Psoas muscle (tissue), 7 donors: ENCODE measurements at regions not wholly inside any gene's neighbourhood (a gene's known extent, or its start where the extent isn't known, plus 50 kb on each side); places are given as distances from the start of the nearest gene placed in this dataset.

Experiments
- ATAC-seq, 4 donors: fragments of 200-7000 bp; cut with Tn5 transposase; one replicate each; pipeline ENCODE4 v1.9.1; 2020; ENCODE audit warnings: moderate library complexity in 3 of 4, mild to moderate bottlenecking in 2 of 4
- DNase-seq, 2 donors: peaks; one replicate each; pipeline ENCODE4 v3.0.0-alpha.2; 2020
- H3K27ac ChIP-seq: fragments of 200-600 bp; one replicate; pipeline ENCODE4 v1.8.0; 2022
- H3K27me3 ChIP-seq, 3 donors: fragments of 200-600 bp in 1 of 3; one replicate each; pipeline versions ENCODE4 v1.6.1 to v1.8.0; 2013 to 2022; ENCODE audit warnings: low read length in 2 of 3, mild to moderate bottlenecking in 2 of 3, moderate library complexity in 1 of 3; ENCODE audit not compliant: insufficient read depth in 3 of 3
- H3K36me3 ChIP-seq, 2 donors: fragments of 200-600 bp in 1 of 2; one replicate each; pipeline versions ENCODE4 v1.6.1 to v1.8.0; 2013 to 2022; ENCODE audit warnings: low read depth in 1 of 2, mild to moderate bottlenecking in 1 of 2, moderate library complexity in 1 of 2; ENCODE audit not compliant: insufficient read depth in 1 of 2
- H3K4me1 ChIP-seq: fragments of 200-600 bp; one replicate; pipeline ENCODE4 v1.8.0; 2022
- H3K4me3 ChIP-seq: fragments of 200-600 bp; one replicate; pipeline ENCODE4 v1.8.0; 2022; ENCODE audit warnings: mild to moderate bottlenecking
- H3K9me3 ChIP-seq: fragments of 200-600 bp; one replicate; pipeline ENCODE4 v1.8.0; 2022
- CTCF ChIP-seq: fragments of 200-600 bp; IDR thresholded peaks from one replicate; pipeline ENCODE4 v1.8.0; 2022; ENCODE audit warnings: antibody characterized with exemption
- WGBS, 3 donors: extraction: QIAGEN DNeasy Blood & Tissue Kit; methylation state at CpG; one replicate each; pipeline versions ENCODE4 v1.1.6 to v1.1.7; 2013; 5-methylcytosine and 5-hydroxymethylcytosine counted together
- intact Hi-C, 2 donors: fragments of 100-400 bp; cut with DNase I; formaldehyde crosslinking; loops; one replicate each; pipeline versions ENCODE4 v1.11.0 to v1.14.2; 2022
- donor health status: healthy with polysubstance abuse.
- donor health status: DM: no; HTN: no; CAD: no; lungs with moderate emphysema.
- donor health status: Bipolar disorder and iron deficiency.
- donor health status: healthy.
- donor health status: DM: yes; HTN: yes; CAD: no.
- donor health status: DM: no; HTN: no; CAD: no.
- donor health status: DM: yes; HTN: yes; CAD: no.

- no peak for TF ChIP-seq CTCF
- H3K9me3 ChIP-seq = no peaks in the 10 kb centered on the region
- H3K4me3 ChIP-seq = peak overlapping the region; percentile 48
- WGBS, 3 donors = 69 to 80% (median 72%) methylated on average over 9 of the region's 9 CpGs
- intact Hi-C loops = no loop called here
- DNase-seq = no peak
- H3K27me3 ChIP-seq = no peaks in the 10 kb centered on the region
- no peaks in the 10 kb centered on the region for H3K36me3 ChIP-seq
- peaks cover 6% of the 10 kb centered on the region for H3K4me1 ChIP-seq
- peak in 1 of 4 donors; percentile 36 for ATAC-seq
- H3K27ac ChIP-seq = peak overlapping the region; percentile 51
Observed at GRCh38 chr10:4051641-4052151, 266.7 kb upstream of the KLF6 start.

- H3K4me1 ChIP-seq = peaks cover 6% of the 10 kb centered on the region
- H3K36me3 ChIP-seq = no peaks in the 10 kb centered on the region
- H3K4me3 ChIP-seq = peak overlapping the region; percentile 48
- peak overlapping the region; percentile 51 for H3K27ac ChIP-seq
- 20 to 36% (median 21%) methylated on average over 8 of the region's 8 CpGs for WGBS, 3 donors
- intact Hi-C loops = no loop called here
- DNase-seq (no peak), ATAC-seq (peak in 3 of 4 donors; percentile 51 to 78 (median 51))
- no peaks in the 10 kb centered on the region for H3K9me3 ChIP-seq
- no peaks in the 10 kb centered on the region for H3K27me3 ChIP-seq
- no peak for TF ChIP-seq CTCF
Observed at GRCh38 chr10:4051011-4051640, 266.1 kb upstream of the KLF6 start.

- Histone ChIP-seq H3K4me3 (no peak overlapping the region), H3K27ac (no peak overlapping the region), H3K9me3 (no peaks in the 10 kb centered on the region), H3K27me3 (no peaks in the 10 kb centered on the region), H3K4me1 (peaks cover 6% of the 10 kb centered on the region), H3K36me3 (no peaks in the 10 kb centered on the region)
- WGBS, 3 donors = 72 to 92% (median 90%) methylated on average over 4 of the region's 4 CpGs
- no peak for DNase-seq
- no peak for ATAC-seq
- TF ChIP-seq CTCF = no peak
- intact Hi-C loops = no loop called here
Observed at GRCh38 chr10:4050061-4050460, 265.1 kb upstream of the KLF6 start.

- TF ChIP-seq CTCF = no peak
- ATAC-seq (no peak), DNase-seq (no peak)
- Histone ChIP-seq H3K4me1 (peaks cover 6% of the 10 kb centered on the region), H3K4me3 (no peak overlapping the region), H3K27ac (no peak overlapping the region), H3K36me3 (no peaks in the 10 kb centered on the region), H3K27me3 (no peaks in the 10 kb centered on the region), H3K9me3 (no peaks in the 10 kb centered on the region)
- 86 to 90% (median 90%) methylated on average over 6 of the region's 6 CpGs for WGBS, 3 donors
- intact Hi-C loops = no loop called here
Observed at GRCh38 chr10:4049348-4049747, 264.3 kb upstream of the KLF6 start.
